Transverse colon (tissue), 4 donors: ENCODE measurements at regions not wholly inside any gene's neighbourhood (a gene's known extent, or its start where the extent isn't known, plus 50 kb on each side); places are given as distances from the start of the nearest gene placed in this dataset.

ENCODE experiments used
- DNase-seq: peaks from one replicate; pipeline ENCODE4 v3.0.0-alpha.2; 2019
- H3K27ac ChIP-seq, 4 donors: fragments of 200-600 bp; sonication (generic); 2 replicates each; pipeline ENCODE4 v1.5.1; 2016 to 2018; ENCODE audit warnings: inconsistent platforms in 4 of 4
- H3K27me3 ChIP-seq: fragments of 200-600 bp; sonication (generic); 2 replicates; pipeline ENCODE4 v1.5.1; 2017; ENCODE audit warnings: inconsistent platforms
- H3K36me3 ChIP-seq, 4 donors: fragments of 200-600 bp; sonication (generic); 2 replicates each; pipeline ENCODE4 v1.5.1; 2017 to 2019; ENCODE audit warnings: inconsistent platforms in 4 of 4
- H3K4me1 ChIP-seq, 4 donors: fragments of 200-600 bp; sonication (generic); 2 replicates each; pipeline ENCODE4 v1.5.1; 2017 to 2020; ENCODE audit warnings: inconsistent platforms in 4 of 4
- H3K4me3 ChIP-seq, 4 donors: fragments of 200-600 bp; sonication (generic); 1 replicate in 1 of 4; 2 replicates in 3 of 4; pipeline versions ENCODE4 v1.5.1 to v1.6.1; 2017 to 2019; ENCODE audit warnings: inconsistent platforms in 4 of 4
- H3K9me3 ChIP-seq, 2 donors: fragments of 200-600 bp; sonication (generic); 2 replicates each; pipeline ENCODE4 v1.5.1; 2017 to 2019; ENCODE audit warnings: inconsistent platforms in 2 of 2
- EP300 ChIP-seq: sonication (generic); formaldehyde crosslinking; IDR thresholded peaks from one replicate; pipeline ENCODE4 v1.6.1; 2017; ENCODE audit warnings: antibody characterized with exemption, low read depth
- POLR2A ChIP-seq: fragments of 450-650 bp; IDR thresholded peaks from one replicate; pipeline ENCODE4 v1.6.1; 2016; ENCODE audit warnings: antibody characterized with exemption, mild to moderate bottlenecking, moderate library complexity
- POLR2AphosphoS5 ChIP-seq, 3 donors: sonication (generic); formaldehyde crosslinking; IDR thresholded peaks; one replicate each; pipeline ENCODE4 v1.6.1; 2016; ENCODE audit warnings: antibody characterized with exemption in 3 of 3
- WGBS, 2 donors: methylation state at CpG; one replicate each; pipeline ENCODE4 v1.1.5; 2018; ENCODE audit warnings: low coverage in 1 of 2; 5-methylcytosine and 5-hydroxymethylcytosine counted together
- in situ Hi-C, 4 donors: fragments of 200-750 bp; cut with MboI; loops; one replicate each; pipeline versions ENCODE4 v1.15.0 to v1.15.1; 2017; ENCODE audit warnings: low sequenced_read_pairs in 3 of 4, low pct_ligation_motif_present in 1 of 4, low pct_unique_long_range_greater_than_20kb in 1 of 4
- intact Hi-C: fragments of 100-400 bp; cut with DNase I; formaldehyde crosslinking; loops from one replicate; pipeline ENCODE4 v1.15.1; 2023; ENCODE audit warnings: low total_unique reads
- TF ChIP-seq, protein P1 (sequence below), 5 experiments: fragments of 200-600 bp in 3 of 5; fragments of 450-650 bp in 2 of 5; sonication (generic) in 3 of 5; IDR thresholded peaks; 1 replicate in 2 of 5; 2 replicates in 3 of 5; pipeline ENCODE4 v1.5.1; 2016 to 2017; ENCODE audit warnings: antibody characterized with exemption in 5 of 5, inconsistent platforms in 3 of 5, mild to moderate bottlenecking in 2 of 5, moderate library complexity in 1 of 5

DNA sequence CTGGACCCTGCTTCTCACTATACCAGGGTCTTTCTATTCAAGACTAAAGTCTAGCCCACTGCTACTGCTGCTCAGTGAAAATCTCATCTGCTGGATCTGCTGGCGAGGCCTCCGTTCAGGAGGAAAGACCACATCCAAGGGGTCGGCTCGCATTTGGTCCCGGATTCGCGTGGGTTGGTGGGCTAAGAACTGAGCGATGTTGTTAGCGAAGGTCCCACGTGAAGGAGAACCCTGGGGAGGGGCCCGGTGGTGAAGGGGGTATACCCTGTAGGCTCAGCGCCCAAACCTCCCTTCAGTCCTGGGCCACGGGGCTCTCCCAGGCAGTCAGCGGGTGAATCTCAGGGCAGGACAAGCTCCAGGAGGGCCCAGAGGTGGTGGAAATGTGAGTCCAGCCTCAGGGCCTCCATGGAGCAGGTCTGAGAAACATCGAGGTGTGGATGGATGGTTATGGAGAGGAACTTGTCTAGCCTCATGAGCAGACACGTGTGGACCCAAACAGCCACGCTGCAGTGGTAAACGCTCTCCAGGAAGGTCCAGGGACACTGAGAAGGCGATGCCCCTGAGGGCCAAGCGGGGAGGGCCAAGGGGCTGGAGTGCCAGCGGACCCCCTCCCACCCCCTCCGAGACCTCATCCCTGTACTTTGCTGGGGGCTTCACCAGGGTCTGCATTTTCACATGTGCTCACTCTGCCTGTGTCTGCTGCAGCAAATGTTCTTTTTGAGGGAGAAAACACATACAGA is 152.3 kb downstream of the CTTN start:
- DNase-seq, result no peak
- WGBS, 2 donors, result 91% methylated on average over 22 of the region's 22 CpGs; no CpG with 5 or more reads in 1 of the 2 donors
- TF ChIP-seq, protein P1, sequence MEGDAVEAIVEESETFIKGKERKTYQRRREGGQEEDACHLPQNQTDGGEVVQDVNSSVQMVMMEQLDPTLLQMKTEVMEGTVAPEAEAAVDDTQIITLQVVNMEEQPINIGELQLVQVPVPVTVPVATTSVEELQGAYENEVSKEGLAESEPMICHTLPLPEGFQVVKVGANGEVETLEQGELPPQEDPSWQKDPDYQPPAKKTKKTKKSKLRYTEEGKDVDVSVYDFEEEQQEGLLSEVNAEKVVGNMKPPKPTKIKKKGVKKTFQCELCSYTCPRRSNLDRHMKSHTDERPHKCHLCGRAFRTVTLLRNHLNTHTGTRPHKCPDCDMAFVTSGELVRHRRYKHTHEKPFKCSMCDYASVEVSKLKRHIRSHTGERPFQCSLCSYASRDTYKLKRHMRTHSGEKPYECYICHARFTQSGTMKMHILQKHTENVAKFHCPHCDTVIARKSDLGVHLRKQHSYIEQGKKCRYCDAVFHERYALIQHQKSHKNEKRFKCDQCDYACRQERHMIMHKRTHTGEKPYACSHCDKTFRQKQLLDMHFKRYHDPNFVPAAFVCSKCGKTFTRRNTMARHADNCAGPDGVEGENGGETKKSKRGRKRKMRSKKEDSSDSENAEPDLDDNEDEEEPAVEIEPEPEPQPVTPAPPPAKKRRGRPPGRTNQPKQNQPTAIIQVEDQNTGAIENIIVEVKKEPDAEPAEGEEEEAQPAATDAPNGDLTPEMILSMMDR (IDR thresholded peaks at IDR 0.05), result no peak
- no peak for TF ChIP-seq POLR2AphosphoS5 (IDR thresholded peaks at IDR 0.05)
- TF ChIP-seq POLR2A, result no peak
- TF ChIP-seq EP300, result no peak

DNA sequence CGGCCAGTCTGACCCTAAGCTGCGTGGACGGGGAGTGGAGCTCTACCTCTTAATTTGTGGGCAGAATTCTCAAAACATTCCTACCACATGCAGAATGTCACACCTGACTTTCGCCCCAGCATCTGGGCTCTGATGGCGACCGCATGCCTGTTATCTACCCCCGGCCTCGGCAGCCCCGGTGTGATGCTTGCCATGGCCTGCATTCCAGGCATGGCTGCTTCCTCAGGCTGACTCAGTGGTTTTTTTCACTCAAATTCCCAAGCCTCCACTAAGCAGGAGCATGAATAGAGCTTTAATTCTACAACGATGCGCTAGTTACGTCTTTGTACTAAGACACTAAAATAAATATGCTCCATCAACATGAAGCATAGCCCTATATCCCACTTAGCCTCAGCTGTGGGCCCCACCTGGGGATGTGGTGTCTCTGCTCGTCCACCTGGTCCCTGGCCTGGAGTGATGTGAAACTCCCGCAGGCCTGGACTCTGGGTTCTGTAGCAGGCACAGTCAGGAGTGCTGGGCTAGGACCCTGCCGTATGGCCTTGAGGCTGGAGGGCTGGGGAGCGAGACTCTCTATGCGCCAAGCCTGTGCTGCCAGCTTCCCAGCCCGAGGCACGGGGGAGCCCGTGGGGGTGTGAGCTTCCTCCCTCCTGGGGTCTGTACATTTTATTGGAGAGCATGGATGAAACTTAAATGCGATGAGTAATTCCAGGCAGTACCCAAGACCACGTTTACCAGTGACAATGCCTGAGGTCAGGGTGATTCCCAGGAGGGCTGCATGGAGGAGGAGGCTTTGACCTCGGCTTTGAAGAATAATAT is 153.2 kb downstream of the CTTN start:
- H3K27me3 ChIP-seq, result no peaks in the 10 kb centered on the region
- H3K4me3 ChIP-seq, result no peak overlapping the region
- no peaks in the 10 kb centered on the region for H3K9me3 ChIP-seq
- WGBS, 2 donors, result 76 to 100% methylated on average over 1 to 23 of the region's 23 CpGs
- intact Hi-C loops, result no loop called here
- peaks cover 0 to 4% (median 0%) of the 10 kb centered on the region in 4 donors for H3K4me1 ChIP-seq
- H3K27ac ChIP-seq, result no peak overlapping the region
- in situ Hi-C loops, result no loop called here
- H3K36me3 ChIP-seq, result no peaks in the 10 kb centered on the region
- DNase-seq, result no peak
- no peak for TF ChIP-seq POLR2A
- TF ChIP-seq EP300, result no peak
- no peak for TF ChIP-seq POLR2AphosphoS5 (IDR thresholded peaks at IDR 0.05)
- TF ChIP-seq, protein P1 (IDR thresholded peaks at IDR 0.05), result no peak

More for the DNA sequence above, 152.3 kb downstream of the CTTN start:
- Histone ChIP-seq H3K4me1 (no peaks in the 10 kb centered on the region), H3K27me3 (no peaks in the 10 kb centered on the region), H3K36me3 (no peaks in the 10 kb centered on the region), H3K27ac (no peak overlapping the region), H3K4me3 (no peak overlapping the region), H3K9me3 (no peaks in the 10 kb centered on the region)
- intact Hi-C loops, result no loop called here
- in situ Hi-C loops, result no loop called here

DNA sequence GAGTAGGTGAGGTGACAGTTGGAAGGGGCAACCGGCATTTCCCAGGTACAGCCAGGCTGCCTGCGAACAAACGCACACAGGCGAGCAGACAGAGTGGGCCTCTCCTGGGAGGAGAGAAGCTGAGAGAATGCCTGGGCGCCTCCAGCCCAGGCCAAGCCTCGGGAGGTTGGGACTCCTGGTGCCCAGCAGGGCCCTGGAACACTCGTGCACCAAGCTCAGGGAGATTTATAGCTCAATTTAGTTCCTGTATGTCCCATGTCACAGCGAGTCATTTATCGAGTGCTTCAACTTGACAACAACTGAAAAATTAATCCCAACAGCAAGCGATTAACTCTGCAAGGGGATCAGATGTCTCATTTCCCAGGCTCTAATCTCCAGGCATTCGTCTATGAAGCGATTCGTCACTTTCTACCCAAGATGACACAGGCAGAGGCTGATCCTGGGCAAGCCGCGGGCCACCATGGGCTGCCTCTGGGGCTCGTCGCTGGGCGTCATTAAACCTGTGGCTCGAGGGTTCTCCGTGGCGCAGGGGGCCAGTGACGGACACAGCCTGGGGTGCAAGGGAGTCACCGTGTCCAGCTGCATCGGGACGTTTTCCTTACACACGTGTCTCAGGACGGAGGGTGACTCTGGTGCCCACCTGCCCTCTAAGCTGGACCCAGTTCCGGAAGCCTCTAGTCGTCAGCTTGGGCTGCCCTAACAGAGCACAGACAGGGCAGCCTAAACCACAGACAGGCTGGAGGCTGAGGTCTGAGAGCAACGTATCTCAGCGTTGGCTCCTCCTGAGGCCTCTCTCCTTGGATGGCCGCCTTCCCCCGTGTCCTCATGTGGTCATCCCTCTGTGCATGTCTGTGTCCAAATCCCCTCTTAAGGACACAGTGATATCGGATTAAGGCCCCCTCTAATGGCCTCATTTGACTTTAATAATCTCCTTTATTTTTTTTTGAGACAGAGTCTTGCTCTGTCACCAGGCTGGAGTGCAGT is 154.1 kb downstream of the CTTN start:
- Histone ChIP-seq H3K4me1 (peaks cover 0 to 10% (median 0%) of the 10 kb centered on the region in 4 donors), H3K27me3 (no peaks in the 10 kb centered on the region), H3K4me3 (no peak overlapping the region), H3K36me3 (no peaks in the 10 kb centered on the region), H3K27ac (no peak overlapping the region), H3K9me3 (no peaks in the 10 kb centered on the region)
- intact Hi-C loops (no loop called here), in situ Hi-C loops (no loop called here)
- 88 to 97% methylated on average over 5 to 34 of the region's 34 CpGs for WGBS, 2 donors
- TF ChIP-seq EP300 (no peak), POLR2AphosphoS5 (IDR thresholded peaks at IDR 0.05) (no peak), POLR2A (no peak)
- TF ChIP-seq, protein P1 (IDR thresholded peaks at IDR 0.05), result no peak
- no peak for DNase-seq

DNA sequence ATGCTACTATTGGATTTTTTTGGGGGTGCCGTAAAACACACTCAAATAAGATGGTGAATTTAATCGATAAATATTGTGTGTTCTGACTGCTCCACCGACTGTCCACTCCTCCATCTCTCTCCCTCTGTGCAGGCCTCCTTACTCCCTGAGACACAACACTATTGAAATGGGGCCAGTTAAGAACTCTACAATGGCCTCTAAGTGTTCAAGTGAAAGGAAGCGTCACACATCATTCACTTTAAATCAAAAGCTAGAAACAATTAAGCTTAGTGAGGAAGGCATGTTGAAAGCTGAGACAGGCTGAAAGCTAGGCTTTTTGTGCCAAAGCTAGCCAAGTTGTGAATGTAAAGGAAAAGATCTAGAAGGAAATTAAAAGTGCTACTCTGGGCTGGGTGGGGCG is 156.7 kb downstream of the CTTN start:
- Histone ChIP-seq H3K4me3 (no peak overlapping the region), H3K27me3 (no peaks in the 10 kb centered on the region), H3K9me3 (no peaks in the 10 kb centered on the region), H3K36me3 (no peaks in the 10 kb centered on the region), H3K4me1 (peaks cover 0 to 13% (median 0%) of the 10 kb centered on the region in 4 donors), H3K27ac (no peak overlapping the region)
- no peak for DNase-seq
- in situ Hi-C loops (no loop called here), intact Hi-C loops (no loop called here)
- TF ChIP-seq POLR2AphosphoS5 (IDR thresholded peaks at IDR 0.05) (no peak), EP300 (no peak), POLR2A (no peak)
- TF ChIP-seq, protein P1 (IDR thresholded peaks at IDR 0.05), result no peak
- 90 to 93% methylated on average over 3 to 5 of the region's 5 CpGs for WGBS, 2 donors
